Left renal cortex interstitium (tissue), 4 donors: ENCODE measurements at regions not wholly inside any gene's neighbourhood (a gene's known extent, or its start where the extent isn't known, plus 50 kb on each side); places are given as distances from the start of the nearest gene placed in this dataset.

ENCODE experiments used
- DNase-seq, 4 donors: peaks; one replicate each; pipeline ENCODE4 v3.0.0-alpha.2; 2013; ENCODE audit warnings: low read depth in 4 of 4, low spot score in 2 of 4, missing footprints in 1 of 4

GRCh38 chr11:70604630-70605467 is 206.5 kb downstream of the CTTN start:
- no peak for DNase-seq

GRCh38 chr11:70605468-70605815 is 207.1 kb downstream of the CTTN start:
- no peak for DNase-seq

GRCh38 chr11:70605846-70606245 is 207.5 kb downstream of the CTTN start:
- DNase-seq, result no peak

- DNase-seq, result no peak
Measured at GRCh38 chr11:70606248-70606950, 208.1 kb downstream of the CTTN start.

GRCh38 chr11:70606951-70607330 is 208.6 kb downstream of the CTTN start:
- no peak for DNase-seq

GRCh38 chr11:70607561-70607960 is 209.2 kb downstream of the CTTN start:
- no peak for DNase-seq

- no peak for DNase-seq
Measured at GRCh38 chr11:70608568-70609470, 210.5 kb downstream of the CTTN start.

GRCh38 chr11:70610566-70611565 is 212.5 kb downstream of the CTTN start:
- DNase-seq, result no peak

GRCh38 chr11:70611821-70612220 is 213.5 kb downstream of the CTTN start:
- no peak for DNase-seq

GRCh38 chr11:70612459-70613141 is 214.3 kb downstream of the CTTN start:
- DNase-seq, result no peak

GRCh38 chr11:70614034-70614681 is 215.8 kb downstream of the CTTN start:
- no peak for DNase-seq

GRCh38 chr11:70615036-70615875 is 216.9 kb downstream of the CTTN start:
- DNase-seq, result no peak

GRCh38 chr11:70616317-70616716 is 218.0 kb downstream of the CTTN start:
- no peak for DNase-seq

GRCh38 chr11:70616938-70617654 is 218.8 kb downstream of the CTTN start:
- no peak for DNase-seq

- DNase-seq, result no peak
Measured at GRCh38 chr11:70618431-70619101, 220.2 kb downstream of the CTTN start.

- no peak for DNase-seq
Measured at GRCh38 chr11:70619591-70619990, 221.3 kb downstream of the CTTN start.
